ENCODE measurements at regions not wholly inside any gene's neighbourhood (a gene's known extent, or its start where the extent isn't known, plus 50 kb on each side); places are given as distances from the start of the nearest gene placed in this dataset.

DNA sequence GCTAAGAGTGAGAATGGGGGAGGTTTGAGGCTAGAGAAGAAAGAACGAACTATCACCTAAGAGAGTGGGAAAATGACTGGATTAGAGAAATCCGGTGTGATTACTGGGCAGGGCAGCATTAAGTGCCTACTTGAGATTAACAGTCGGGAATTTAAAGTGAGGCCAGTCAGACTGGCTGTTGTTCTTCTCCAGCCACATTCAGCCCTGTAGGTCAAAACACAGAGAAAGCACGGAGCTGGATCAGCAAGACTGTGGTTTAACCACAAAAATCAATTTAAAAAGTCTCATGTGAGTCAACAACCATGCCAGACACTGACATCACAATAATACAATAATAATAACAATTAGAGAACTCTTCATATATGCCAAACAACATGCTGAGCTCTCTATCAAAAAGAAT is 301.9 kb upstream of the SGK1 start:
- TF ChIP-seq, protein P1, sequence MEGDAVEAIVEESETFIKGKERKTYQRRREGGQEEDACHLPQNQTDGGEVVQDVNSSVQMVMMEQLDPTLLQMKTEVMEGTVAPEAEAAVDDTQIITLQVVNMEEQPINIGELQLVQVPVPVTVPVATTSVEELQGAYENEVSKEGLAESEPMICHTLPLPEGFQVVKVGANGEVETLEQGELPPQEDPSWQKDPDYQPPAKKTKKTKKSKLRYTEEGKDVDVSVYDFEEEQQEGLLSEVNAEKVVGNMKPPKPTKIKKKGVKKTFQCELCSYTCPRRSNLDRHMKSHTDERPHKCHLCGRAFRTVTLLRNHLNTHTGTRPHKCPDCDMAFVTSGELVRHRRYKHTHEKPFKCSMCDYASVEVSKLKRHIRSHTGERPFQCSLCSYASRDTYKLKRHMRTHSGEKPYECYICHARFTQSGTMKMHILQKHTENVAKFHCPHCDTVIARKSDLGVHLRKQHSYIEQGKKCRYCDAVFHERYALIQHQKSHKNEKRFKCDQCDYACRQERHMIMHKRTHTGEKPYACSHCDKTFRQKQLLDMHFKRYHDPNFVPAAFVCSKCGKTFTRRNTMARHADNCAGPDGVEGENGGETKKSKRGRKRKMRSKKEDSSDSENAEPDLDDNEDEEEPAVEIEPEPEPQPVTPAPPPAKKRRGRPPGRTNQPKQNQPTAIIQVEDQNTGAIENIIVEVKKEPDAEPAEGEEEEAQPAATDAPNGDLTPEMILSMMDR (IDR thresholded peaks at IDR 0.05) = no peak
- TF ChIP-seq POLR2A (IDR thresholded peaks at IDR 0.05) = no peak
